Fibroblast of skin of left biceps (primary cell): ENCODE measurements at regions not wholly inside any gene's neighbourhood (a gene's known extent, or its start where the extent isn't known, plus 50 kb on each side); places are given as distances from the start of the nearest gene placed in this dataset.

Experiments
- DNase-seq, 2 experiments: peaks; one replicate each; pipeline ENCODE4 v3.0.0-alpha.2; 2013; ENCODE audit warnings: low read depth in 2 of 2

GRCh38 chr2:21393173-21393572 is 269.4 kb downstream of the TDRD15 start:
- no peak for DNase-seq

GRCh38 chr2:21395366-21395765 is 271.6 kb downstream of the TDRD15 start:
- DNase-seq = no peak

- DNase-seq = no peak
Observed at GRCh38 chr2:21396252-21396651, 272.5 kb downstream of the TDRD15 start.

GRCh38 chr2:21401022-21401698 is 277.4 kb downstream of the TDRD15 start:
- no peak for DNase-seq

- DNase-seq = no peak
Observed at GRCh38 chr2:21404137-21404536, 280.4 kb downstream of the TDRD15 start.

GRCh38 chr2:21404827-21405625 is 281.3 kb downstream of the TDRD15 start:
- no peak for DNase-seq

GRCh38 chr2:21406386-21406785 is 282.6 kb downstream of the TDRD15 start:
- no peak for DNase-seq

- DNase-seq = no peak
Observed at GRCh38 chr2:21406911-21407310, 283.1 kb downstream of the TDRD15 start.

GRCh38 chr2:21407851-21408250 is 284.1 kb downstream of the TDRD15 start:
- no peak for DNase-seq

GRCh38 chr2:21411741-21412140 is 288.0 kb downstream of the TDRD15 start:
- no peak for DNase-seq

GRCh38 chr2:21412944-21413443 is 289.2 kb downstream of the TDRD15 start:
- no peak for DNase-seq

- DNase-seq = no peak
Observed at GRCh38 chr2:21415234-21415633, 291.5 kb downstream of the TDRD15 start.

GRCh38 chr2:21416226-21416625 is 292.5 kb downstream of the TDRD15 start:
- DNase-seq = no peak

GRCh38 chr2:21418456-21418855 is 294.7 kb downstream of the TDRD15 start:
- no peak for DNase-seq

GRCh38 chr2:21420553-21421335 is 297.0 kb downstream of the TDRD15 start:
- DNase-seq = no peak

- DNase-seq = no peak
Observed at GRCh38 chr2:21422050-21422449, 298.3 kb downstream of the TDRD15 start.

- DNase-seq = no peak
Observed at GRCh38 chr2:21422724-21423522, 299.2 kb downstream of the TDRD15 start.

- DNase-seq = no peak
Observed at GRCh38 chr2:21423854-21424253, 300.1 kb downstream of the TDRD15 start.

GRCh38 chr2:21424375-21424774 is 300.6 kb downstream of the TDRD15 start:
- no peak for DNase-seq

GRCh38 chr2:21427606-21428005 is 303.8 kb downstream of the TDRD15 start:
- no peak for DNase-seq

- DNase-seq = no peak
Observed at GRCh38 chr2:21428754-21429153, 305.0 kb downstream of the TDRD15 start.
